Astrocyte (in vitro differentiated cells and primary cell): ENCODE measurements at regions not wholly inside any gene's neighbourhood (a gene's known extent, or its start where the extent isn't known, plus 50 kb on each side); places are given as distances from the start of the nearest gene placed in this dataset.

Experiments
- DNase-seq: peaks from one replicate; pipeline ENCODE4 v3.0.0-alpha.2; 2010; ENCODE audit warnings: low read depth
- FAIRE-seq: peaks from 2 replicates; lab custom pipeline; 2011; peaks lifted over from hg19 to GRCh38; lab: Jason Lieb, UNC
- H2AFZ ChIP-seq: 2 replicates; pipeline ENCODE4 v1.6.0; 2012; ENCODE audit warnings: low read depth, low read length, inconsistent platforms
- H3K27ac ChIP-seq: 2 replicates; pipeline ENCODE4 v1.5.1; 2011; ENCODE audit warnings: low read depth, low read length, inconsistent platforms
- H3K27me3 ChIP-seq: 2 replicates; pipeline ENCODE4 v1.6.0; 2011; ENCODE audit warnings: low read length, inconsistent platforms; ENCODE audit not compliant: insufficient read depth
- H3K36me3 ChIP-seq: 2 replicates; pipeline ENCODE4 v1.5.1; 2011; ENCODE audit warnings: low read length, inconsistent platforms; ENCODE audit not compliant: insufficient read depth
- H3K4me1 ChIP-seq: 2 replicates; pipeline ENCODE4 v1.5.1; 2011; ENCODE audit warnings: low read length, inconsistent platforms; ENCODE audit not compliant: insufficient read depth
- H3K4me2 ChIP-seq: 2 replicates; pipeline ENCODE4 v1.6.0; 2012; ENCODE audit warnings: low read length, inconsistent platforms
- H3K4me3 ChIP-seq: 2 replicates; pipeline ENCODE4 v1.5.1; 2011; ENCODE audit warnings: low read depth, mild to moderate bottlenecking, low read length, inconsistent platforms; ENCODE audit not compliant: insufficient read depth
- H3K79me2 ChIP-seq: 2 replicates; pipeline ENCODE4 v1.6.0; 2012; ENCODE audit warnings: mild to moderate bottlenecking, low read length, inconsistent platforms; ENCODE audit not compliant: insufficient read depth
- H3K9ac ChIP-seq: 2 replicates; pipeline ENCODE4 v1.6.0; 2012; ENCODE audit warnings: mild to moderate bottlenecking, low read length, inconsistent platforms
- H3K9me3 ChIP-seq: 2 replicates; pipeline ENCODE4 v1.5.1; 2012; ENCODE audit warnings: low read depth, mild to moderate bottlenecking, low read length, inconsistent platforms; ENCODE audit not compliant: insufficient read depth
- H4K20me1 ChIP-seq: 2 replicates; pipeline ENCODE4 v1.6.0; 2012; ENCODE audit warnings: low read length, inconsistent platforms; ENCODE audit not compliant: insufficient read depth
- H3K27ac Mint-ChIP-seq: one replicate; pipeline ENCODE4 v1.8.0; 2021; ENCODE audit warnings: mild to moderate bottlenecking, mixed read lengths; ENCODE audit not compliant: unreplicated experiment
- H3K27me3 Mint-ChIP-seq: one replicate; pipeline ENCODE4 v1.8.0; 2021; ENCODE audit warnings: low read depth, mixed read lengths; ENCODE audit not compliant: unreplicated experiment
- H3K36me3 Mint-ChIP-seq: one replicate; pipeline ENCODE4 v1.8.0; 2021; ENCODE audit warnings: low read depth, mixed read lengths; ENCODE audit not compliant: unreplicated experiment
- H3K4me1 Mint-ChIP-seq: one replicate; pipeline ENCODE4 v1.8.0; 2021; ENCODE audit warnings: low read depth, mixed read lengths; ENCODE audit not compliant: unreplicated experiment
- H3K4me3 Mint-ChIP-seq: one replicate; pipeline ENCODE4 v1.8.0; 2021; ENCODE audit warnings: mild to moderate bottlenecking, moderate library complexity, mixed read lengths; ENCODE audit not compliant: unreplicated experiment
- H3K9me3 Mint-ChIP-seq: one replicate; pipeline ENCODE4 v1.8.0; 2021; ENCODE audit warnings: mild to moderate bottlenecking, mixed read lengths; ENCODE audit not compliant: unreplicated experiment
- EZH2 ChIP-seq: IDR thresholded peaks from 2 replicates; pipeline ENCODE4 v1.6.1; 2012; ENCODE audit warnings: mild to moderate bottlenecking, low read length, inconsistent platforms; ENCODE audit not compliant: insufficient read depth
- TF ChIP-seq, protein P1 (sequence below): IDR thresholded peaks from 2 replicates; pipeline ENCODE4 v1.5.1; 2011; ENCODE audit warnings: low read depth, mild to moderate bottlenecking, inconsistent platforms, low read length, moderate library complexity; ENCODE audit not compliant: insufficient read depth

- Histone ChIP-seq H3K4me1 (no peaks in the 10 kb centered on the region), H3K27ac (no peak overlapping the region), H3K9ac (no peak overlapping the region), H3K4me2 (no peak overlapping the region), H3K4me3 (no peak overlapping the region), H3K36me3 (no peaks in the 10 kb centered on the region), H3K79me2 (no peaks in the 10 kb centered on the region), H3K9me3 (no peaks in the 10 kb centered on the region), H3K27me3 (peaks cover 2% of the 10 kb centered on the region), H2AFZ (no peak overlapping the region), H4K20me1 (no peaks in the 10 kb centered on the region)
- H3K36me3 Mint-ChIP-seq: no peaks in the 10 kb centered on the region
- H3K9me3 Mint-ChIP-seq: peaks cover 2% of the 10 kb centered on the region
- peaks cover 2% of the 10 kb centered on the region for H3K4me1 Mint-ChIP-seq
- peaks cover 8% of the 10 kb centered on the region for H3K27me3 Mint-ChIP-seq
- TF ChIP-seq, protein P1, sequence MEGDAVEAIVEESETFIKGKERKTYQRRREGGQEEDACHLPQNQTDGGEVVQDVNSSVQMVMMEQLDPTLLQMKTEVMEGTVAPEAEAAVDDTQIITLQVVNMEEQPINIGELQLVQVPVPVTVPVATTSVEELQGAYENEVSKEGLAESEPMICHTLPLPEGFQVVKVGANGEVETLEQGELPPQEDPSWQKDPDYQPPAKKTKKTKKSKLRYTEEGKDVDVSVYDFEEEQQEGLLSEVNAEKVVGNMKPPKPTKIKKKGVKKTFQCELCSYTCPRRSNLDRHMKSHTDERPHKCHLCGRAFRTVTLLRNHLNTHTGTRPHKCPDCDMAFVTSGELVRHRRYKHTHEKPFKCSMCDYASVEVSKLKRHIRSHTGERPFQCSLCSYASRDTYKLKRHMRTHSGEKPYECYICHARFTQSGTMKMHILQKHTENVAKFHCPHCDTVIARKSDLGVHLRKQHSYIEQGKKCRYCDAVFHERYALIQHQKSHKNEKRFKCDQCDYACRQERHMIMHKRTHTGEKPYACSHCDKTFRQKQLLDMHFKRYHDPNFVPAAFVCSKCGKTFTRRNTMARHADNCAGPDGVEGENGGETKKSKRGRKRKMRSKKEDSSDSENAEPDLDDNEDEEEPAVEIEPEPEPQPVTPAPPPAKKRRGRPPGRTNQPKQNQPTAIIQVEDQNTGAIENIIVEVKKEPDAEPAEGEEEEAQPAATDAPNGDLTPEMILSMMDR: no peak
- no peak for TF ChIP-seq EZH2
- no peak for DNase-seq
- peak; percentile 92 for FAIRE-seq
- no peak overlapping the region for H3K4me3 Mint-ChIP-seq
- H3K27ac Mint-ChIP-seq: no peak overlapping the region
Observed at GRCh38 chrX:9273744-9274143, 191.1 kb upstream of the TBL1X start.

- Histone ChIP-seq H3K9ac (no peak overlapping the region), H2AFZ (no peak overlapping the region), H3K27me3 (no peaks in the 10 kb centered on the region), H3K27ac (no peak overlapping the region), H3K79me2 (no peaks in the 10 kb centered on the region), H3K4me3 (no peak overlapping the region), H3K36me3 (no peaks in the 10 kb centered on the region), H3K4me2 (no peak overlapping the region), H3K4me1 (no peaks in the 10 kb centered on the region), H3K9me3 (no peaks in the 10 kb centered on the region), H4K20me1 (no peaks in the 10 kb centered on the region)
- FAIRE-seq (peak; percentile 32), DNase-seq (no peak)
- Mint-ChIP-seq H3K9me3 (peaks cover 2% of the 10 kb centered on the region), H3K4me3 (no peak overlapping the region), H3K4me1 (peaks cover 5% of the 10 kb centered on the region), H3K27me3 (peaks cover 4% of the 10 kb centered on the region), H3K36me3 (no peaks in the 10 kb centered on the region), H3K27ac (no peak overlapping the region)
- TF ChIP-seq, protein P1: no peak
- no peak for TF ChIP-seq EZH2
Observed at GRCh38 chrX:9278475-9279233, 186.2 kb upstream of the TBL1X start.

GRCh38 chrX:9279234-9279544 is 185.7 kb upstream of the TBL1X start:
- Mint-ChIP-seq H3K27ac (no peak overlapping the region), H3K36me3 (no peaks in the 10 kb centered on the region), H3K9me3 (peaks cover 2% of the 10 kb centered on the region), H3K27me3 (peaks cover 4% of the 10 kb centered on the region), H3K4me3 (no peak overlapping the region), H3K4me1 (peaks cover 5% of the 10 kb centered on the region)
- no peak overlapping the region for H3K9ac ChIP-seq
- no peaks in the 10 kb centered on the region for H3K9me3 ChIP-seq
- no peaks in the 10 kb centered on the region for H3K4me1 ChIP-seq
- H3K27me3 ChIP-seq: no peaks in the 10 kb centered on the region
- no peaks in the 10 kb centered on the region for H3K36me3 ChIP-seq
- no peak overlapping the region for H3K27ac ChIP-seq
- peak; percentile 83 for FAIRE-seq
- no peak overlapping the region for H3K4me3 ChIP-seq
- H3K4me2 ChIP-seq: no peak overlapping the region
- DNase-seq: no peak
- H4K20me1 ChIP-seq: no peaks in the 10 kb centered on the region
- H2AFZ ChIP-seq: no peak overlapping the region
- TF ChIP-seq EZH2: no peak
- TF ChIP-seq, protein P1: no peak
- no peaks in the 10 kb centered on the region for H3K79me2 ChIP-seq
